ENCODE measurements at regions not wholly inside any gene's neighbourhood (a gene's known extent, or its start where the extent isn't known, plus 50 kb on each side); places are given as distances from the start of the nearest gene placed in this dataset.

DNA sequence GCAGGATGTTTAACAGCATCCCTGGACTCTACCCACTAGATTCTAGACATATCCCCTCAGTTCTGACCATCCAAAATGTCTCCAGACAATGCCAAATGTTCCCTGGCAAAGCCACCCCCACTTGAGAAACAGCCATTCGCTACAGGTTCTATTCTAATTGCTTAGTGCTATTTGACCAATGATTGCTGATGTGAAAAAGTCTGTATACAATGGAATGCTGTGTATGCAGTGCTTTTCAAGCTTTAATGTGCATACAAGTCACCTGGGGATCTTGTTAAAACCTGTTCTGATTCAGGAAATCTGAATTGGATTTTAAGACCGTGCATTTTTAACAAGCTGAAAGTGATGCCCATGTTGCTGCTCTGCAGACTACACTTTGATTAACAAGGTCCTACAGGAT is 331.8 kb upstream of the KLF12 start:
- DNase-seq (no peak), ATAC-seq (no peak)
- Histone ChIP-seq H3K27me3 (no peaks in the 10 kb centered on the region), H3K27ac (no peak overlapping the region), H3K36me3 (no peaks in the 10 kb centered on the region), H3K4me3 (no peak overlapping the region), H3K4me1 (no peaks in the 10 kb centered on the region), H3K9me3 (no peaks in the 10 kb centered on the region)
- intact Hi-C loops (cut with DNase I; ENCODE audit: low total_unique reads) = no loop called here
- TF ChIP-seq, protein P1, sequence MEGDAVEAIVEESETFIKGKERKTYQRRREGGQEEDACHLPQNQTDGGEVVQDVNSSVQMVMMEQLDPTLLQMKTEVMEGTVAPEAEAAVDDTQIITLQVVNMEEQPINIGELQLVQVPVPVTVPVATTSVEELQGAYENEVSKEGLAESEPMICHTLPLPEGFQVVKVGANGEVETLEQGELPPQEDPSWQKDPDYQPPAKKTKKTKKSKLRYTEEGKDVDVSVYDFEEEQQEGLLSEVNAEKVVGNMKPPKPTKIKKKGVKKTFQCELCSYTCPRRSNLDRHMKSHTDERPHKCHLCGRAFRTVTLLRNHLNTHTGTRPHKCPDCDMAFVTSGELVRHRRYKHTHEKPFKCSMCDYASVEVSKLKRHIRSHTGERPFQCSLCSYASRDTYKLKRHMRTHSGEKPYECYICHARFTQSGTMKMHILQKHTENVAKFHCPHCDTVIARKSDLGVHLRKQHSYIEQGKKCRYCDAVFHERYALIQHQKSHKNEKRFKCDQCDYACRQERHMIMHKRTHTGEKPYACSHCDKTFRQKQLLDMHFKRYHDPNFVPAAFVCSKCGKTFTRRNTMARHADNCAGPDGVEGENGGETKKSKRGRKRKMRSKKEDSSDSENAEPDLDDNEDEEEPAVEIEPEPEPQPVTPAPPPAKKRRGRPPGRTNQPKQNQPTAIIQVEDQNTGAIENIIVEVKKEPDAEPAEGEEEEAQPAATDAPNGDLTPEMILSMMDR (IDR thresholded peaks at IDR 0.05 in 4 of 5, conservative IDR thresholded peaks at IDR 0.05 in 1 of 5) = no peak
- no peak for TF ChIP-seq POLR2A (IDR thresholded peaks at IDR 0.05)
- in situ Hi-C loops (cut with MboI; ENCODE audit: low sequenced_read_pairs in 4 of 4) = no loop called here

DNA sequence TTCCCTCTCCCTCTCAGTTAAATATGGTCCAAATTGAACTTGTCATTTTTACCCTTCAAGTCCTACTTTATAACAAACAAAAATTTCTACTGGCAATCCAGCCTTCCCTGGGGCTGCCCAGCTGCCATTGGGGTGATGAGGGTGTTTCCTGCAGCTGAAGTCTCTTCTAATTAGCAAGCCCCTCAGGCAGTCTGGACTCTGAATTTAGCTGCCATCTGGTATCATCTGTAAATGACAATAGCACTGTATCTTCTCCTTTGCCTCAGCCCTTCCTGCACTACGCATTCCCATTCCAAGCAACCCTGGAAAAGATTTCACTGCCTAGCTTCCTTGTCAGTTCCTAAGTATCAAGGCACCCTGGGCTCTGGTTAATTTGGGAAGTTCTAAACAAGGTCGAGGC is 331.1 kb upstream of the KLF12 start:
- Histone ChIP-seq H3K4me3 (no peak overlapping the region), H3K4me1 (no peaks in the 10 kb centered on the region), H3K27ac (no peak overlapping the region), H3K9me3 (no peaks in the 10 kb centered on the region), H3K36me3 (no peaks in the 10 kb centered on the region), H3K27me3 (no peaks in the 10 kb centered on the region)
- DNase-seq (no peak), ATAC-seq (no peak)
- intact Hi-C loops (cut with DNase I; ENCODE audit: low total_unique reads) (no loop called here), in situ Hi-C loops (cut with MboI; ENCODE audit: low sequenced_read_pairs in 4 of 4) (no loop called here)
- TF ChIP-seq, protein P1 (IDR thresholded peaks at IDR 0.05 in 4 of 5, conservative IDR thresholded peaks at IDR 0.05 in 1 of 5) = no peak
- TF ChIP-seq POLR2A (IDR thresholded peaks at IDR 0.05) = no peak

DNA sequence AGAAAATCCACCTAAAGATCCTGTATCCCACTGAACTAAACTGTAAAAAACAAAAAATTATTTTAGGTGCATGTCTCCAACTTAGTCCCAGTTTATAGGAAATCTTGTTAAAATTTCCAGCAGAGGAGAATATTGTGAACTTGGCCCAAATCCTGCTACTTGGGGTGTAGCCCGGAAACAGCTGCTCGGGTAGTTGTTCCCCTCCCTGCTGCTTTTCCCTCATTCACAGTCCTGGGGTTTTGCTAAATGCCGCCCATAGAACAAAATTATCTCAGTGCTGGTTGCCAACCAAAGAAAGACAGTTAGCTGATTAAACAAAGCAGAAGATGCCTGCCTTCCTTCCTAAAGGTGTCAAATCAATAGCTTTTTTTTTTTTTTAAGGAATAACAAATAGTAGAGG is 330.5 kb upstream of the KLF12 start:
- H3K36me3 ChIP-seq = no peaks in the 10 kb centered on the region
- TF ChIP-seq, protein P1 (IDR thresholded peaks at IDR 0.05 in 4 of 5, conservative IDR thresholded peaks at IDR 0.05 in 1 of 5) = no peak
- no peak for TF ChIP-seq POLR2A (IDR thresholded peaks at IDR 0.05)
- no peaks in the 10 kb centered on the region for H3K9me3 ChIP-seq
- ATAC-seq (no peak), DNase-seq (no peak)
- no peaks in the 10 kb centered on the region for H3K4me1 ChIP-seq
- no peak overlapping the region for H3K27ac ChIP-seq
- no peaks in the 10 kb centered on the region for H3K27me3 ChIP-seq
- H3K4me3 ChIP-seq = no peak overlapping the region
- in situ Hi-C loops (cut with MboI; ENCODE audit: low sequenced_read_pairs in 4 of 4) = no loop called here
- intact Hi-C loops (cut with DNase I; ENCODE audit: low total_unique reads) = no loop called here

DNA sequence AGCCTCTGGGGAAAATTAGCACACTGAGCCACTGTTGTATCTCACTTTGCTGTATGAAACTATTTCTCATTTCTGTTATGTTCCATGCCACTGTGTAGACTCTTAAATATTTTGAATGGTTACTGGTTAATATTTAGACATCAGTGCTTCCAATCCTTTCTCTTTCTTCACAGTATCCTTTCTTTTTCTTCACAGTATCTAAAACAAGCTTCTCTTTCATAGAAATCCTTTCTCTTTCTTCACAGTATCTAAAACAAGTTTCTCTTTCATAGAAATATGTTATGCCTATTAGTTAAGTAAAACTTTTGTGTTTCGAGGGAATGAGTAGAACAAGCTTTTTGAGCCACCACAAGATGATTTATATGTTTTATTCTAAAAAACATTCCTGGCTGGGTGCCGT is 326.8 kb upstream of the KLF12 start:
- ATAC-seq (no peak), DNase-seq (no peak)
- TF ChIP-seq, protein P1 (IDR thresholded peaks at IDR 0.05 in 4 of 5, conservative IDR thresholded peaks at IDR 0.05 in 1 of 5) = no peak
- TF ChIP-seq POLR2A (IDR thresholded peaks at IDR 0.05) = no peak
- H3K4me1 ChIP-seq = no peaks in the 10 kb centered on the region
- no peaks in the 10 kb centered on the region for H3K36me3 ChIP-seq
- H3K9me3 ChIP-seq = no peaks in the 10 kb centered on the region
- intact Hi-C loops (cut with DNase I; ENCODE audit: low total_unique reads) (no loop called here), in situ Hi-C loops (cut with MboI; ENCODE audit: low sequenced_read_pairs in 4 of 4) (no loop called here)
- no peak overlapping the region for H3K27ac ChIP-seq
- H3K4me3 ChIP-seq = no peak overlapping the region
- no peaks in the 10 kb centered on the region for H3K27me3 ChIP-seq

DNA sequence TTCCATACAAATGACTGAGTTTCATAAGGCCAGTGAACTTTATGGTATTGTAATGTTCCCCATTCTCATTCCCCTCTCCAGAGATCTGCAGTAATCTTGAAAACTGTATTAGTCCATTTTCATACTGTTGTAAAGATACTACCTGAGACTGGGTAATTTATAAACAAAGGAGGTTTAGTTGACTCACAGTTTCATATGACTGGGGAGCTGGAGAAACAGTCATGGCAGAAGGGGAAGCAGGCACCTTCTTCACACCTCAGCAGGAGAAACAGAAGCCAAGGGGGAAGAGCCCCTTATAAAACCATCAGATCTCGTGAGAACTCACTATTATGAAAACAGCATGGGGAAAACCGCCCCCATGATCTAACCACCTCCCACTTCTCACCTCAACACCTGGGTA is 318.7 kb upstream of the KLF12 start:
- ATAC-seq (no peak), DNase-seq (no peak)
- Histone ChIP-seq H3K36me3 (no peaks in the 10 kb centered on the region), H3K4me1 (no peaks in the 10 kb centered on the region), H3K9me3 (no peaks in the 10 kb centered on the region), H3K4me3 (no peak overlapping the region), H3K27me3 (no peaks in the 10 kb centered on the region), H3K27ac (no peak overlapping the region)
- intact Hi-C loops (cut with DNase I; ENCODE audit: low total_unique reads) = no loop called here
- TF ChIP-seq, protein P1 (IDR thresholded peaks at IDR 0.05 in 4 of 5, conservative IDR thresholded peaks at IDR 0.05 in 1 of 5) = no peak
- TF ChIP-seq POLR2A (IDR thresholded peaks at IDR 0.05) = no peak
- in situ Hi-C loops (cut with MboI; ENCODE audit: low sequenced_read_pairs in 4 of 4) = no loop called here

All from gastrocnemius medialis (tissue), 4 donors.